HepG2 (cell line): ENCODE measurements at regions not wholly inside any gene's neighbourhood (a gene's known extent, or its start where the extent isn't known, plus 50 kb on each side); places are given as distances from the start of the nearest gene placed in this dataset.
"Not testable (repeated sequence)": the region's sequence is repeated elsewhere in the genome, so short reads cannot be mapped to it uniquely, and the experiment has no call there.

Source experiments
- ATAC-seq: fragments of 200-7000 bp; cut with Tn5 transposase; 3 replicates; pipeline ENCODE4 v1.9.1; 2020; ENCODE audit warnings: mild to moderate bottlenecking, moderate library complexity
- BruUV-seq: library from RNA; stranded (reverse); fragments of 400-500 nt; replicated peaks from 2 replicates; lab custom pipeline; 2021; lab: Mats Ljungman, UMichigan
- CTCF ChIA-PET: fragments of 300-600 bp; formaldehyde crosslinking; extraction: SDS; loops from one replicate; lab custom pipeline; 2021; ENCODE audit warnings: low total read pairs, inconsistent platforms, low intra/inter-chr PET ratio; lab: Yijun Ruan, JAX
- POLR2A ChIA-PET: fragments of 350-600 bp; sonication (Branson Sonifier 250); formaldehyde crosslinking; loops from one replicate; lab custom pipeline; 2020; ENCODE audit warnings: antibody characterized with exemption, inconsistent platforms; lab: Yijun Ruan, JAX
- DNase-seq: peaks from one replicate; pipeline ENCODE4 v3.0.0-alpha.2; 2015; ENCODE audit warnings: low spot score
- FAIRE-seq: peaks from 3 replicates; lab custom pipeline; 2011; peaks lifted over from hg19 to GRCh38; lab: Jason Lieb, UNC
- H2AFZ ChIP-seq: one replicate; pipeline ENCODE4 v1.6.1; 2011; ENCODE audit warnings: low read length, inconsistent platforms
- H3K27ac ChIP-seq: fragments of 300-600 bp; 3 replicates; pipeline ENCODE4 v1.8.0; 2011; ENCODE audit warnings: mixed run types, mild to moderate bottlenecking, mixed read lengths, low read length, inconsistent platforms; ENCODE audit not compliant: insufficient read depth; ENCODE audit errors: extremely low read length
- H3K27me3 ChIP-seq, 2 experiments: fragments of 200-600 bp in 1 of 2; 2 replicates in 1 of 2; 3 replicates in 1 of 2; pipeline versions ENCODE4 v1.6.0 to v1.8.0; 2011; ENCODE audit warnings: low read length in 2 of 2, mild to moderate bottlenecking in 2 of 2, moderate library complexity in 2 of 2, inconsistent platforms in 1 of 2; ENCODE audit not compliant: insufficient read depth in 2 of 2, control insufficient read depth in 1 of 2
- H3K36me3 ChIP-seq, 2 experiments: fragments of 200-600 bp in 1 of 2; replicated peaks in 1 of 2; 2 replicates in 1 of 2; 3 replicates in 1 of 2; pipeline versions ENCODE4 v1.5.1 to v1.8.0; 2011; ENCODE audit warnings: low read length in 2 of 2, inconsistent platforms in 1 of 2; ENCODE audit not compliant: insufficient read depth in 2 of 2, control insufficient read depth in 1 of 2
- H3K4me1 ChIP-seq: 2 replicates; pipeline ENCODE4 v1.5.1; 2012; ENCODE audit warnings: low read length, inconsistent platforms; ENCODE audit not compliant: insufficient read depth
- H3K4me2 ChIP-seq: 2 replicates; pipeline ENCODE4 v1.6.0; 2011; ENCODE audit warnings: low read depth, low read length, inconsistent platforms
- H3K4me3 ChIP-seq, 3 experiments: fragments of 200-600 bp in 1 of 3; sonication (generic), shearing (Covaris generic) in 1 of 3; replicated peaks in 1 of 3; 2 replicates each; pipeline ENCODE4 v1.5.1; 2011 to 2016; ENCODE audit warnings: low read length in 3 of 3, inconsistent platforms in 2 of 3, low read depth in 2 of 3, mild to moderate bottlenecking in 2 of 3, control low read depth in 1 of 3, mixed read lengths in 1 of 3; ENCODE audit not compliant: insufficient read depth in 1 of 3
- H3K79me2 ChIP-seq: one replicate; pipeline ENCODE4 v1.6.1; 2011; ENCODE audit warnings: low read length, inconsistent platforms; ENCODE audit not compliant: insufficient read depth
- H3K9ac ChIP-seq: 2 replicates; pipeline ENCODE4 v1.6.0; 2011; ENCODE audit warnings: mild to moderate bottlenecking, low read depth, low read length, inconsistent platforms; ENCODE audit not compliant: insufficient read depth
- H3K9me3 ChIP-seq: 2 replicates; pipeline ENCODE4 v1.5.1; 2012; ENCODE audit warnings: mild to moderate bottlenecking, low read length
- H4K20me1 ChIP-seq: 2 replicates; pipeline ENCODE4 v1.6.0; 2011; ENCODE audit warnings: inconsistent platforms, mild to moderate bottlenecking, low read length, moderate library complexity; ENCODE audit not compliant: insufficient read depth
- AHR ChIP-seq: IDR thresholded peaks from 2 replicates; pipeline ENCODE4 v1.6.1; 2018; ENCODE audit warnings: missing genetic modification reagents, missing compliant biosample characterization
- ARID4A ChIP-seq: sonication (generic); formaldehyde crosslinking; IDR thresholded peaks from 2 replicates; pipeline ENCODE4 v1.5.0; 2020; ENCODE audit warnings: mild to moderate bottlenecking, missing genetic modification reagents, borderline replicate concordance
- DR1 ChIP-seq: sonication (generic); formaldehyde crosslinking; IDR thresholded peaks from 2 replicates; pipeline ENCODE4 v1.8.0; 2021; ENCODE audit warnings: mild to moderate bottlenecking, missing genetic modification reagents, inconsistent platforms
- HCFC1 ChIP-seq: fragments of 150-350 bp; IDR thresholded peaks from 2 replicates; pipeline ENCODE4 v1.6.1; 2014; ENCODE audit warnings: low read depth, low read length
- MBD4 ChIP-seq: IDR thresholded peaks from 2 replicates; pipeline ENCODE4 v1.6.1; 2012; ENCODE audit warnings: low read length, inconsistent platforms, borderline replicate concordance
- NFE2 ChIP-seq: sonication (generic); formaldehyde crosslinking; IDR thresholded peaks from 2 replicates; pipeline ENCODE4 v1.4.0; 2020; ENCODE audit warnings: missing genetic modification reagents
- RCOR2 ChIP-seq: IDR thresholded peaks from 2 replicates; pipeline ENCODE4 v1.6.1; 2016; ENCODE audit warnings: missing biosample characterization, missing genetic modification reagents
- SMARCE1 ChIP-seq: fragments of 450-650 bp; IDR thresholded peaks from 2 replicates; pipeline ENCODE4 v1.6.1; 2017; ENCODE audit warnings: borderline replicate concordance
- STAT6 ChIP-seq: sonication (generic); formaldehyde crosslinking; IDR thresholded peaks from 2 replicates; pipeline ENCODE4 v1.4.0; 2020; ENCODE audit warnings: missing genetic modification reagents, mild to moderate bottlenecking, borderline replicate concordance
- TRIM22 ChIP-seq: fragments of 450-650 bp; IDR thresholded peaks from 2 replicates; pipeline ENCODE4 v1.6.1; 2017
- ZNF660 ChIP-seq: sonication (generic); formaldehyde crosslinking; IDR thresholded peaks from 2 replicates; pipeline ENCODE4 v1.5.1; 2020; ENCODE audit warnings: mild to moderate bottlenecking, low read depth, missing genetic modification reagents, borderline replicate concordance
- WGBS: methylation state at CpG from one replicate; pipeline ENCODE4 v1.1.6; 2017; ENCODE audit warnings: low lambda C conversion rate; 5-methylcytosine and 5-hydroxymethylcytosine counted together
- in situ Hi-C: cut with HindIII; loops from 2 replicates; pipeline ENCODE4 v1.10.0; 2017; ENCODE audit warnings: low pct_unique_long_range_greater_than_20kb; ENCODE audit not compliant: extremely low pct_ligation_motif_present
- intact Hi-C: fragments of 100-400 bp; cut with micrococcal nuclease; formaldehyde crosslinking; loops from one replicate; pipeline ENCODE4 v1.10.0; 2022; ENCODE audit not compliant: unreplicated experiment

- H2AFZ ChIP-seq, CTCF ChIA-PET, BruUV-seq: not testable (repeated sequence)
Measured at GRCh38 chr6:140339084-140339483, 964.6 kb upstream of the CITED2 start.

GRCh38 chr6:140321891-140322290 lies 947.4 kb upstream of the CITED2 start:
- Histone ChIP-seq H3K9ac (no peak overlapping the region), H3K27ac (no peak overlapping the region), H2AFZ (no peak overlapping the region), H3K4me3 (no peak overlapping the region), H3K36me3 (no peaks in the 10 kb centered on the region), H3K27me3 (no peaks in the 10 kb centered on the region), H3K79me2 (no peaks in the 10 kb centered on the region), H3K4me2 (no peak overlapping the region), H3K4me1 (peaks cover 23% of the 10 kb centered on the region), H4K20me1 (no peaks in the 10 kb centered on the region), H3K9me3 (peaks cover 35% of the 10 kb centered on the region)
- DNase-seq = no peak
- BruUV-seq = no TSS peak
- intact Hi-C loops (no loop called here), in situ Hi-C loops (no loop called here)
- ChIA-PET POLR2A (no interaction called here), CTCF (no interaction called here)
- no peak for FAIRE-seq
- no peak for ATAC-seq
- WGBS = 20% methylated on average over 2 of the region's 2 CpGs
- TF ChIP-seq RCOR2 (CRISPR knock-in tag) (no peak), ZNF660 (CRISPR knock-in tag) (no peak), SMARCE1 (no peak), DR1 (no peak), AHR (CRISPR knock-in tag) (no peak), HCFC1 (no peak), STAT6 (CRISPR knock-in tag) (no peak), MBD4 (no peak), TRIM22 (no peak), NFE2 (CRISPR knock-in tag) (no peak), ARID4A (no peak)

More at GRCh38 chr6:140339084-140339483, 964.6 kb upstream of the CITED2 start:
- H4K20me1 ChIP-seq, intact Hi-C loops, H3K4me3 ChIP-seq, ATAC-seq, H3K79me2 ChIP-seq, FAIRE-seq, H3K36me3 ChIP-seq, H3K4me1 ChIP-seq, H3K27me3 ChIP-seq, DNase-seq, H3K4me2 ChIP-seq, in situ Hi-C loops, H3K9ac ChIP-seq, POLR2A ChIA-PET, H3K27ac ChIP-seq: not testable (repeated sequence)
- H3K9me3 ChIP-seq = peaks cover 51% of the 10 kb centered on the region
- 4% methylated on average over 2 of the region's 2 CpGs for WGBS
